ENCODE measurements at regions not wholly inside any gene's neighbourhood (a gene's known extent, or its start where the extent isn't known, plus 50 kb on each side); places are given as distances from the start of the nearest gene placed in this dataset.

DNA sequence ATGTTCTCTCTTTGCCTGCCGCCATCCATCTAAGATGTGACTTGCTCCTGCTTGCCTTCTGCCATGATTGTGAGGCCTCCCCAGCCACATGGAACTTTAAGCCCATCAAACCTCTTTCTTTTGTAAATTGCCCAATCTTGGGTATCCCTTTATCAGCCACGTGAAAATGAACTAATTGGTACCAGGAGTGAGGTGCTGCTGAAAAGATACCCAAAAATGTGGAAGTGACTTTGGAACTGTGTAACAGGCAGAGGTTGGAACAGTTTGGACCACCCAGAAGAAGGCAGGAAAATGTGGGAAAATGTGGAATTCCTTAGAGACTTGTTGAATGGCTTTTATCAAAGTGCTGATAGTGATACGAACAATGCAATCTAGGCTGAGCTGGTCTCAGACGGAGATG, 694.9 kb downstream of the FRK start:
- Mint-ChIP-seq H3K27me3 (no peaks in the 10 kb centered on the region), H3K4me1 (ENCODE audit: low read depth) (no peaks in the 10 kb centered on the region), H3K36me3 (ENCODE audit: low read depth) (no peaks in the 10 kb centered on the region), H3K27ac (no peak overlapping the region), H3K9me3 (peaks cover 10% of the 10 kb centered on the region), H3K4me3 (no peak overlapping the region)

DNA sequence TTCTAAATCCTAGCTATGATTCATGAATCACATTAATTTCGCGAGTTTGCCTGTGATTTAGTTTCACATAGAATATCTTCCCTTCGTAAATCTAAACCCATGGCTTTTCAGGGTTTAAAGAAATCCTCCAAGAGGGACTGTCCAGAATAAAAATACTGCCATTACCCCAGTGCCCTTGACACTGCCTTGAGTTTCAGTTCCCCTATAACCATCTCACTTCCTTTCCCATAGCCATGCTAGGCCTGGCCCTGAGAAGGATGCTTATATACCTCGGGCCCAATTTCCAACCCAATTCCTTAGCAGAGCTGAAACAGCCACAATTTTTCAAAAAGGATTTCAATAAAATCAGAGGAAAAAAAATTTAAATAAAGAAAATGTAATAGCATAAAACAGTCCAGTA, 697.3 kb downstream of the FRK start:
- H3K27ac Mint-ChIP-seq = no peak overlapping the region
- peaks cover 10% of the 10 kb centered on the region for H3K9me3 Mint-ChIP-seq
- H3K4me1 Mint-ChIP-seq (ENCODE audit: low read depth) = no peaks in the 10 kb centered on the region
- H3K36me3 Mint-ChIP-seq (ENCODE audit: low read depth) = no peaks in the 10 kb centered on the region
- no peaks in the 10 kb centered on the region for H3K27me3 Mint-ChIP-seq
- H3K4me3 Mint-ChIP-seq = no peak overlapping the region

DNA sequence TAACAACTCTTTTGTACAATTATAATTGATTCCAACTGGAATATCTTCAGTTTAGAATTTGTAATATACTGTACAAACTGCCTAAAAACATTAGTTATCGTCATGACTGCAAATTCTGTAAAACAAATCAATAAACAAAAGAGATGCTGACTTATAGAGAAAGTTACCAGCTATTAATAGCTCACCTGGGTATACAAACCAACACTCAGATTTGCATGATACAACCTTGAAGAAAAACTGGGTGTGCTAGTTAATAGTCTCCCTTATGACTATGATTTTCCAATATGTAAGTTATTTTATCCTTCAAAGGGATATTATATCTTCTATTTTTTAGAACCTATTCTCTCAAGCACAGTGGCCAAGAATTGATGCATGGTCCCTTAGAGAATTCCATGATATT, 698.5 kb downstream of the FRK start:
- no peaks in the 10 kb centered on the region for H3K36me3 Mint-ChIP-seq (ENCODE audit: low read depth)
- no peaks in the 10 kb centered on the region for H3K27me3 Mint-ChIP-seq
- no peak overlapping the region for H3K27ac Mint-ChIP-seq
- H3K4me1 Mint-ChIP-seq (ENCODE audit: low read depth) = no peaks in the 10 kb centered on the region
- peaks cover 4% of the 10 kb centered on the region for H3K9me3 Mint-ChIP-seq
- no peak overlapping the region for H3K4me3 Mint-ChIP-seq

DNA sequence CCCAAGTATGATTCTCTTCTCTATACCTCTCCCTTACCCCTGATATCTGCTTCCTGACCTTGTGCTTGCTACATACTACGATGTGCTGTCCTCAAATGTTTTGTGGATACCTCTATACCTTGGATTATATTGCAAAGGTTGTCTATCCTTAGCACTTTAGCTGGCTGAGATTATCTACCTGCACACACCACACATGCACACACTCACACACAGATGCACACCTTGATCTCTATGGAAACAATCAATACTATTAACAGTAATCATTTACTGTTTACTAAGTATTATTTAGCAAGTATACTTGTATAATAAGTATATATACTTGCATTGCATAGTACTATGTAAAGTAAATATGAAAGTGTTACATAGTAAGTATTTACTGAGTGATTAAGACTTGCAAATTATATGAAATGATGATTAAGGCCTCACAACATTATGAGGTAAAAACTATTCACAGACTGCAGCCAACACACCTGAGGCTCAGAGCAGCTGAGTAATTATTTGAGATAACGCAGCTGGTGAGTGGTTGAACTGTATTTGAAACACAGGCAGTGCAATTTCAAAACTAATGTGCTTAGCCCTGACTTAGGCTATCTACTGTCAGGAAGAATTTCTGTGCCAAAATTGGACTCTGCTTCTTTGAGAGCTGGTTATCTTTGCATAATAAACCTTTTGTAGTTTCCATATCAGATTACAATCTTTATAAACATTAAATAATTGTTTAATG, 699.9 kb downstream of the FRK start:
- peaks cover 11% of the 10 kb centered on the region for H3K9me3 Mint-ChIP-seq
- no peaks in the 10 kb centered on the region for H3K27me3 Mint-ChIP-seq
- H3K4me3 Mint-ChIP-seq = no peak overlapping the region
- no peak overlapping the region for H3K27ac Mint-ChIP-seq
- no peaks in the 10 kb centered on the region for H3K36me3 Mint-ChIP-seq (ENCODE audit: low read depth)
- no peaks in the 10 kb centered on the region for H3K4me1 Mint-ChIP-seq (ENCODE audit: low read depth)

DNA sequence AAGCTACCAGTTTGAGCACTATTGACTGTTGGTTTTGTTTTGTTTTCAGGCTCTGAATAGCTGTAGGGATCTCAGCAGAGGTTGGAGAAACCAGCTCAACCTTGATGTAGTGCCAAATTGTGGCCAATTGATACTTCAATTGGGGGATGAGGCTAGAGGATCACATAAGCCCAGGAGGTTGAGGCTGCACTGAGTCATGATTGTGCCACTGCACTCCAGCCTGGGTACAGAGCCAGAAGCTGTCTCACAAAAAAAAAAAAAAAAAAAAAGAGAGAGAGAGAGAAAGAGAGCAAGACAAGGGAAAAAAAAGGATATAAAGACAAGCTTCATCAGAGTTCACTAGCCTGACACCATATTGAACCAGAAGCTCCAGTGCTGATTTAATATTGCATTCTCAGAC, 702.1 kb downstream of the FRK start:
- H3K4me3 Mint-ChIP-seq = no peak overlapping the region
- H3K27ac Mint-ChIP-seq = no peak overlapping the region
- no peaks in the 10 kb centered on the region for H3K36me3 Mint-ChIP-seq (ENCODE audit: low read depth)
- H3K4me1 Mint-ChIP-seq (ENCODE audit: low read depth) = no peaks in the 10 kb centered on the region
- H3K9me3 Mint-ChIP-seq = peaks cover 10% of the 10 kb centered on the region
- H3K27me3 Mint-ChIP-seq = no peaks in the 10 kb centered on the region

DNA sequence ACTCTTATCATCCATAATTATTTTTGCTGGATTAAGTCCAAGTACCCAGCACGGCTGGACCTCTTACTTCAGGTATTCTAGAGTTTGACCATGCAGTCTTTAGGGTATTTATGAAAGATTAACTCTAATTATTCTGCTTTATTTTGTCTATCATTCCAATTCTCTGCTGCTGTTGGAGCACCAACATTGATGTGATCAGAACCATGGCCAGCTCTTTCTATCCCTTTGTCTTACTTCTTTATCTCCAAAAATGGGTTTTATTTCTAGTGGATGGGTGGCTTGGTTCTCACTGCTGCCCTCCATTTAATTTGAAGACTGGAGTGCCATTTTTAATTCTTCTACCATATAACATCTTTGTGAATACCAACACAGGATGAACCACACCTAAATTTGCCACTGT, 704.3 kb downstream of the FRK start:
- Mint-ChIP-seq H3K27me3 (no peaks in the 10 kb centered on the region), H3K27ac (no peak overlapping the region), H3K9me3 (peaks cover 14% of the 10 kb centered on the region), H3K36me3 (ENCODE audit: low read depth) (no peaks in the 10 kb centered on the region), H3K4me1 (ENCODE audit: low read depth) (no peaks in the 10 kb centered on the region), H3K4me3 (no peak overlapping the region)

DNA sequence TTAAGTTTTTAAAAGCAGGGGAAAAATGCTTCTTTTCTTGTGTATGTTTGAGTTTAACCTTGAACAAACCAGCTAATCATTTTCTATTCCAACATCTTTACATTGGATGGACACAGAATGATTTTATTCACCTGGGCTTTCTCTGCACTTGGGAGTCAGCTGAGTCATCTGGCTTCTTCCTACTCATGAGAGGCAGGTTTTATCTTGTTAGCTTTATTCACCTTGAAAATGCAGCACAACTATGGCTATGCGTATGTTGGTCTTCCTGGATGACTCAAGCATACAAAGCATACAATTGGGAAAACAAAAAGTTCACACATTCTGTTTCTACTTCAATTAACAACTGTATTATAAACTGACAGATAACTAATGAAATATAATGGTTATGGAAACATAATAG, 737.7 kb downstream of the FRK start:
- H3K36me3 Mint-ChIP-seq (ENCODE audit: low read depth) = no peaks in the 10 kb centered on the region
- H3K27me3 Mint-ChIP-seq = no peaks in the 10 kb centered on the region
- no peaks in the 10 kb centered on the region for H3K9me3 Mint-ChIP-seq
- H3K4me1 Mint-ChIP-seq (ENCODE audit: low read depth) = no peaks in the 10 kb centered on the region
- no peak overlapping the region for H3K27ac Mint-ChIP-seq
- H3K4me3 Mint-ChIP-seq = no peak overlapping the region

DNA sequence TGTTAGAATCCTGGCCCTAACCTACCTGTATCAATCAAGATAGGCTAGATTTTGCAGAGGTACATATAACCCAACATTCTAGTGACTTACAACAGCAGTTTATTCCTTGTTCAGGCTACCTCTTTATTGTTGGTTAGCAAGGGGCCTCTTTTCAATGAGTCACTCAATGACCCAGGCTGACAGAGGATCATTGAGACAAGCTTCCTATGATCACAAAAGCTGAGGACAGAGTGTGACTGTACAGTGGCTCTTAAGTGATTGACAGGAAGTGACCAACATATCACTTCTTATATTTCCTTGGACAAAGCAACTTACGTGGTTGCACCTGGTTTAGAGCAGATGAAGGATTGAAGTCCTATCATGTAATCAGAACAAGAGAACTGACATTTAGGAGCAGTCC, 740.9 kb downstream of the FRK start:
- H3K4me1 Mint-ChIP-seq (ENCODE audit: low read depth) = no peaks in the 10 kb centered on the region
- no peaks in the 10 kb centered on the region for H3K27me3 Mint-ChIP-seq
- no peaks in the 10 kb centered on the region for H3K9me3 Mint-ChIP-seq
- H3K4me3 Mint-ChIP-seq = no peak overlapping the region
- H3K27ac Mint-ChIP-seq = no peak overlapping the region
- H3K36me3 Mint-ChIP-seq (ENCODE audit: low read depth) = no peaks in the 10 kb centered on the region

DNA sequence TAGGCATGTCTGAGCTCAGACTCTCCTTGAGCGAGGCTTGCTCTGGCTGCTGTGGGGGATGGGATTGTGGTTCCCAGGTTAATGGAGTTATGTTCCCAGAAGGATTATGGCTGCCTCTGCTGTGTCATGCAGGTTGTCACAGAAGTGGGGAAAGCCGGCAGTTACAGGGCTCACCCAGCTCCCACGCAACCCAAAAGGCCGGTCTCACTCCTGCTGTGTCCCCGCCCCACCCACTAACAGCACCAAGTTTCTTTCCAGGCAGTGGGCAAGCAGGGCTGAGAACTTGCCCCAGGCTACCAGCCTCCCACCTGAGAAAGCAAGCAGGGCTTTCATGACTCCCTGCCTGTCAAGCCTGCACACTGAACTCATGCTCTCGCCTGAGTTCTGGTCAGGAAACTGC, 750.5 kb downstream of the FRK start:
- no peak overlapping the region for H3K27ac Mint-ChIP-seq
- no peaks in the 10 kb centered on the region for H3K4me1 Mint-ChIP-seq (ENCODE audit: low read depth)
- H3K4me3 Mint-ChIP-seq = no peak overlapping the region
- H3K27me3 Mint-ChIP-seq = no peaks in the 10 kb centered on the region
- H3K9me3 Mint-ChIP-seq = peaks cover 24% of the 10 kb centered on the region
- no peaks in the 10 kb centered on the region for H3K36me3 Mint-ChIP-seq (ENCODE audit: low read depth)

DNA sequence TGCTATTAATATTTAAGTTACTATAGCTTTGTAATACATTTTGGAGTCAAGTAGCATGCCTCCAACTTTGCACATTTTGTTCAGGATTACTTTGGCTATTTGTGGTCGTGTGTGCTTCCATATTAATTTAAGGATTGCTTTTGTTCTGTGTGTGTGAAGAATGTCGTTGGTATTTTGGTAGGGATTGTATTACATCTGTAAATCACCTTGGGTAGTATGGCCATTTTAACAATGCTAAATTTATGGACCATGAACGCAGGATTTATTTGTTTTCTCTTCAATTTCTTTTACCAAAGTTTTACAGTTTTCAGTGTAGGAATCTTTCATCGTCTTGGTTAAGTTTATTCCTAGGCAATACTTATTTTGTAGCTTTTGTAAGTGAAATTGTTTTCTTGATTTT, 758.0 kb downstream of the FRK start:
- Mint-ChIP-seq H3K36me3 (ENCODE audit: low read depth) (no peaks in the 10 kb centered on the region), H3K4me3 (no peak overlapping the region)

DNA sequence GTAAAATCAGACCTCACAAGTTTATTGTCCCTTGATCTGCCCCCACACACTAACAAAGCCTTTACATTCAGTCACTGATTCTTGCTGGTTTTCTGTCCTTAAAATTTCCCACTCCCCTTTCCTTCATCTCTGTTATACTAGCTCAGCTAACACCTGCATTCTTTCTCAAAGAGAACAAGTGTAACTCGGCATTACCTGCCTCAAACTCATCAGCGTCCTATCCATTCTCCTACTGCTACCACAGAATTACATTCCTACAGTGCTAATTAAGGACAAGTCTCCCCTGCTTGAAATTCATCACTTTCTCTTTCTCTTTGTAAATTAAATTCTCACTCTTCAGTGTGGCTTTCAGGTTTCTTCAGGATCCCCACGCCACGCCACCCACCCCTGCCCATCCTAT, 773.2 kb downstream of the FRK start:
- H3K4me3 Mint-ChIP-seq = no peak overlapping the region
- no peaks in the 10 kb centered on the region for H3K4me1 Mint-ChIP-seq (ENCODE audit: low read depth)
- H3K27me3 Mint-ChIP-seq = no peaks in the 10 kb centered on the region
- H3K9me3 Mint-ChIP-seq = peaks cover 12% of the 10 kb centered on the region
- H3K36me3 Mint-ChIP-seq (ENCODE audit: low read depth) = no peaks in the 10 kb centered on the region
- no peak overlapping the region for H3K27ac Mint-ChIP-seq

More for the DNA sequence above, 758.0 kb downstream of the FRK start:
- Mint-ChIP-seq H3K27me3 (no peaks in the 10 kb centered on the region), H3K4me1 (ENCODE audit: low read depth) (no peaks in the 10 kb centered on the region), H3K9me3 (peaks cover 16% of the 10 kb centered on the region), H3K27ac (no peak overlapping the region)

DNA sequence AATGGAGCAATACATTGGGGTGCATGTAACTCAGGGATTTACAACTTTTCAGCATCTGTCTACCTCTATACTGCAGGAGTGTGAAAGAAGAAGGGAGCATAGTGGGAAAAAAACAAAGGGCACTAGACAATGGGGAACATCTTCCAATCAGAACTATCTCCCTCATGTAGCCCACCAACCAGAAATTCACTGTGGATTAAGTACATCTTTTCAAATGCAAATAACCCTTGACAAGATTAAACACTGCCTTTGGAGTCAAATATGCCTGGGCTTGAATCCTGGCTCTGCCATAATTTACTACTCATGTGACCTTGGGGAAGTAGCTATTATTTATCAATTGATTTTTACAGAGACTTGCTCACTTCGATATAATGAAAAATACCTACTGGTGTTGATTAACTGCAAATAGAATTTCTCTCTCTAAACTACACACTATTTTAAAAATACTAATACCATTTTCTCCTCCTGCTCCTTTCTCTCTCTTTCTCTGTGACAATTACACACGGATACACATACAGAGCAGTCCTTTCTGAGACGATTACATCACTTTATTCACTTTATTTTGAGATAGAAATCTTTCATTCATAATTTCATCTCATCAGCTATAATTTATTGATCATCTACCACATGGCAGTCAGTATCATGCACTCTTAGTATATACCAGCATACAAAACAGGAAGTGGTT, 783.7 kb downstream of the FRK start:
- H3K36me3 Mint-ChIP-seq (ENCODE audit: low read depth) = no peaks in the 10 kb centered on the region
- no peak overlapping the region for H3K27ac Mint-ChIP-seq
- H3K4me3 Mint-ChIP-seq = no peak overlapping the region
- peaks cover 4% of the 10 kb centered on the region for H3K9me3 Mint-ChIP-seq
- no peaks in the 10 kb centered on the region for H3K4me1 Mint-ChIP-seq (ENCODE audit: low read depth)
- H3K27me3 Mint-ChIP-seq = no peaks in the 10 kb centered on the region

DNA sequence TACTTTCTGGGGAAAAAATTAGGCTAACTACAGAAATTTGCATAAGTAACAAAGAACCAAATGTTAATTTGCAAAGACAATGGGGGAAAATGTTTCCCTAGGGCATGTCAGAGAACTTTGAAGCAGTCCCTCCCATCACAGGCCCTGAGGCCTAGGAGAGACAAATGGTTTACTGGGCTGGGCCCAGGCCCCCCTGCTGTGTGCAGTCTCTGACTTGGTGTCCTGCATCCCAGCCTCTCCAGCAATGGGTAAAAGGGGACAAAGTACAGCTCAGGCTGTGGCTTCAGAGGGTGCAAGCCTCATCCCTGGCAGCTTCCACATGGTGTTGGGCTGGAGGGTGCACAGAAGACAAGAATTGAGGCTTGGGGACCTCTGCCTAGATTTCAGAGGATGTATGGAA, 788.4 kb downstream of the FRK start:
- no peak overlapping the region for H3K27ac Mint-ChIP-seq
- H3K4me1 Mint-ChIP-seq (ENCODE audit: low read depth) = no peaks in the 10 kb centered on the region
- H3K9me3 Mint-ChIP-seq = no peaks in the 10 kb centered on the region
- H3K36me3 Mint-ChIP-seq (ENCODE audit: low read depth) = no peaks in the 10 kb centered on the region
- H3K4me3 Mint-ChIP-seq = no peak overlapping the region
- no peaks in the 10 kb centered on the region for H3K27me3 Mint-ChIP-seq

DNA sequence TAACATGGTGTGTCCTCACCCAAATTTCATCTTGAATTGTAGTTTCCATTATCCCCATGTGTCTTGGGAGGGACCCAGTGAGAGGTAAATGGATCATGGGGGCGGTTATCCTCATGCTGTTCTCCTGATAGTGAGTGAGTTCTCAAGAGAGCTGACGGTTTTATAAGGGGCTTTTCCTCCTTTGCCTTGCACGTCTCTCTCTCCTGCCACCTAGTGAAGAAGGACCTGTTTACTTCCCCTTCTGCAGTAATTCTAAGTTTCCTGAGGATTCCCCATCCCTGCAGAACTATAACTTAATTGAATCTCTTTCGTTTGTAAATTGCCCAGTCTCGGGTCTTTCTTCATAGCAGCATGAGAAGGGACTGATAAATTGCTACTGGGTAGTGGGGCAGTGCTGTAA, 789.3 kb downstream of the FRK start:
- H3K27me3 Mint-ChIP-seq = no peaks in the 10 kb centered on the region
- no peak overlapping the region for H3K4me3 Mint-ChIP-seq
- H3K9me3 Mint-ChIP-seq = no peaks in the 10 kb centered on the region
- H3K27ac Mint-ChIP-seq = no peak overlapping the region
- H3K4me1 Mint-ChIP-seq (ENCODE audit: low read depth) = no peaks in the 10 kb centered on the region
- H3K36me3 Mint-ChIP-seq (ENCODE audit: low read depth) = no peaks in the 10 kb centered on the region

DNA sequence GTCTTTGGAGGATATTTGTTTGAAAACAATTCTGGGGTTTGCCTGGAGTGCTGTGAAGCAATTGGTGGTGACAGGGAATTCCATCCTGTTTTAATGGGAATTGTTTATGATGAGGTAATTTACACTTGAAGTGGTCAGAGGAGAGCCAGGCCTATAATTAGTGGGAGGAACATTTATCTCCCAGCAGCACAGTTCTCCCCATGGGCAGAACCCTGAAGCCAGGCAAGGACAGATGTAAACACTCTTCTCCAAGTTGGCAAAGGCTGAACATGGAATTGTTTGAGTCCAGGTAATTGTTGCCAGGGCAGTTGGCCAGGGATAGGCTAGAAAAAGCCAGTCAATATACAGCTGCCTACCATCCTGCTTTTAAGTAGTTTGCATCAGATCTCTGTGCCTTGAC, 789.7 kb downstream of the FRK start:
- Mint-ChIP-seq H3K27me3 (no peaks in the 10 kb centered on the region), H3K4me1 (ENCODE audit: low read depth) (no peaks in the 10 kb centered on the region)

DNA sequence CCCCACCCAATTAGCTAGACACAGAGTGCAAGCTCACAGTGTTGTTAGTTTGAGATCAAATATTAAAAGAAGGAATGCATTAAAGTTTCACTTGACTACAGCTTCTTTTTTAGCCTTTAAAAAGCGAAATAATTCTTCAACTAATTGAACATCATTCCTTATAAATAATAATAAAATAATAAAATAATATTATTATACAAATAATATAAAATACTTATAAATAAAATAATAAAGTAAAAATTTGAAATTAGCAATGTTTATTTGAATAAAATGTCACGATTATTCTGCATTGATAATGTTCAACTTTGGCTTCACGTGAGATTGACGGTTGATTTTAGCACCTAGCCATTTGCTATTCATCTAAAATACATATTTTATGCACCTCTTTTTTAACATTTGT, 819.3 kb downstream of the FRK start:
- no peaks in the 10 kb centered on the region for H3K36me3 Mint-ChIP-seq (ENCODE audit: low read depth)
- no peak overlapping the region for H3K4me3 Mint-ChIP-seq
- peaks cover 6% of the 10 kb centered on the region for H3K9me3 Mint-ChIP-seq
- no peaks in the 10 kb centered on the region for H3K27me3 Mint-ChIP-seq
- H3K4me1 Mint-ChIP-seq (ENCODE audit: low read depth) = no peaks in the 10 kb centered on the region
- no peak overlapping the region for H3K27ac Mint-ChIP-seq

More for the DNA sequence above, 789.7 kb downstream of the FRK start:
- Mint-ChIP-seq H3K36me3 (ENCODE audit: low read depth) (no peaks in the 10 kb centered on the region), H3K9me3 (no peaks in the 10 kb centered on the region), H3K27ac (no peak overlapping the region), H3K4me3 (no peak overlapping the region)

Measured in stimulated activated naive CD8-positive, alpha-beta T cell treated with anti-CD3 and anti-CD28 coated beads, Interleukin-15, Interleukin-2, amounts not matched to agents 100 ng/mL and 50 ng/mL, for 24 hours (primary cell).